GM12891 (cell line): ENCODE measurements at regions not wholly inside any gene's neighbourhood (a gene's known extent, or its start where the extent isn't known, plus 50 kb on each side); places are given as distances from the start of the nearest gene placed in this dataset.

Experiments used
- POLR2A ChIP-seq: IDR thresholded peaks from 2 replicates; pipeline ENCODE4 v1.6.1; 2011; ENCODE audit warnings: low read depth, low read length, control low read depth
- POU2F2 ChIP-seq: IDR thresholded peaks from 2 replicates; pipeline ENCODE4 v1.6.1; 2011; ENCODE audit warnings: low read depth, mild to moderate bottlenecking, control low read depth, low read length, moderate library complexity

DNA sequence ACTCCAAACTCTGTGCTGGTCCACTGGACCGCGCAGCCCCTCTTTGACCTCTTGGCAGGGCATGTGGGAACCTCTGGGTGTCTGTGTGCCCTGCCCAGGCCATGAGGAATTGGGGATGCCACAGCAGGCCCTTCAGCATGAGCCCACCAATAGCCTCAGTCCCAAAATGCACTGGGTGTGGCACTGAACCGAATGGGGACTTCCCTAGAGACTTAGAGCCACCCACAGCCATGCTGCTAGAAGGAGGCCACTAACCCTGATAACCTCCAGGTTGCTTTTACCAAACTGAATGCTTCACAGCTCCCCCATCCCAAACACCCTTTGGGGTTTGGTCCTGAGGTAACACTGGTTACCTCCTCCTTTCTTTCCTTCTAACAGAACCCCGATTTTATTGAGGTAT is 302.7 kb downstream of the PIK3R1 start:
- TF ChIP-seq POLR2A, result no peak
- TF ChIP-seq POU2F2, result no peak
